ENCODE measurements at regions not wholly inside any gene's neighbourhood (a gene's known extent, or its start where the extent isn't known, plus 50 kb on each side); places are given as distances from the start of the nearest gene placed in this dataset.
"Not testable (repeated sequence)": the region's sequence is repeated elsewhere in the genome, so short reads cannot be mapped to it uniquely, and the experiment has no call there.

DNA sequence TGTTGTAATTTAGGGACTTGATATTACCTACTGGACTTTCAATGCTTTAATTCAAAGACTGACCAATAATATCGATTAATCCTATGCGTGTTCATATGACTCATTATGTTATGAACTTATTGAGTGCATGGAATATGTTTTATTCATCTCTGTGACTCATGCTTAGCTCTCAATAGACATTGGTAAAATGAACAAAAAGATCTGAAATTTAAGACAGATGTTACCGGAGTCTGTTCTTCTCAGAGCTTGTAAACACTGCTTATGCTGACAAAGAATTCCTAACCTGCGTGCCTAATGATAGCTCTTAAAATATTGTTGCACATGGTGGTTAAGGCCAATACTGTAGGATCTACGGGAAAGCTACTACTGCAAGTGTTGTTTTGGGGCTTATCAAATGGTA is 131.5 kb upstream of the ACBD5 start:
- DNase-seq (ENCODE audit: low spot score), result no peak
- no peak overlapping the region for H3K4me3 ChIP-seq
- H3K27me3 ChIP-seq, result no peaks in the 10 kb centered on the region
- H3K4me1 ChIP-seq, result no peaks in the 10 kb centered on the region
- no peaks in the 10 kb centered on the region for H3K9me3 ChIP-seq
- TF ChIP-seq, protein P1, sequence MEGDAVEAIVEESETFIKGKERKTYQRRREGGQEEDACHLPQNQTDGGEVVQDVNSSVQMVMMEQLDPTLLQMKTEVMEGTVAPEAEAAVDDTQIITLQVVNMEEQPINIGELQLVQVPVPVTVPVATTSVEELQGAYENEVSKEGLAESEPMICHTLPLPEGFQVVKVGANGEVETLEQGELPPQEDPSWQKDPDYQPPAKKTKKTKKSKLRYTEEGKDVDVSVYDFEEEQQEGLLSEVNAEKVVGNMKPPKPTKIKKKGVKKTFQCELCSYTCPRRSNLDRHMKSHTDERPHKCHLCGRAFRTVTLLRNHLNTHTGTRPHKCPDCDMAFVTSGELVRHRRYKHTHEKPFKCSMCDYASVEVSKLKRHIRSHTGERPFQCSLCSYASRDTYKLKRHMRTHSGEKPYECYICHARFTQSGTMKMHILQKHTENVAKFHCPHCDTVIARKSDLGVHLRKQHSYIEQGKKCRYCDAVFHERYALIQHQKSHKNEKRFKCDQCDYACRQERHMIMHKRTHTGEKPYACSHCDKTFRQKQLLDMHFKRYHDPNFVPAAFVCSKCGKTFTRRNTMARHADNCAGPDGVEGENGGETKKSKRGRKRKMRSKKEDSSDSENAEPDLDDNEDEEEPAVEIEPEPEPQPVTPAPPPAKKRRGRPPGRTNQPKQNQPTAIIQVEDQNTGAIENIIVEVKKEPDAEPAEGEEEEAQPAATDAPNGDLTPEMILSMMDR (IDR thresholded peaks at IDR 0.05), result no peak
- H3K36me3 ChIP-seq, result no peaks in the 10 kb centered on the region
- no peak overlapping the region for H3K27ac ChIP-seq

DNA sequence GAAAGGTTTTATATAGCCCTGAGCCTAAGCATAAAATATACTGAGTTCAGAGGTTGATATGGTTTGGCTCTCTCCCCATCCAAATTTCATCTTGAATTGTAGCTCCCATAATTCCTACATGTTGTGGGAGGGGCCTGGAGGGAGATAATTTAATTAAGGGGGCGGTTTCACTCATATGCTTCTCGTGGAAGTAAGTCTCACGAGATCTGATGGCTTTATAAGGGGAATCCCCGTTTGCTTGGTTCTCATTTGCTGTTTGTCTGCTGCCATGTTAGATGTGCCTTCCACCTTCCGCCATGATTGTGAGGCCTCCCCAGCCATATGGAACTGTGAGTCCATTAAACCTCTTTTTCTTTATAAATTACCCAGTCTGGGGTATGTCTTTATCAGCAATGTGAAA is 130.8 kb upstream of the ACBD5 start:
- H3K4me3 ChIP-seq; H3K36me3 ChIP-seq; DNase-seq (ENCODE audit: low spot score); H3K27me3 ChIP-seq; H3K9me3 ChIP-seq; H3K4me1 ChIP-seq; H3K27ac ChIP-seq: not testable (repeated sequence)

DNA sequence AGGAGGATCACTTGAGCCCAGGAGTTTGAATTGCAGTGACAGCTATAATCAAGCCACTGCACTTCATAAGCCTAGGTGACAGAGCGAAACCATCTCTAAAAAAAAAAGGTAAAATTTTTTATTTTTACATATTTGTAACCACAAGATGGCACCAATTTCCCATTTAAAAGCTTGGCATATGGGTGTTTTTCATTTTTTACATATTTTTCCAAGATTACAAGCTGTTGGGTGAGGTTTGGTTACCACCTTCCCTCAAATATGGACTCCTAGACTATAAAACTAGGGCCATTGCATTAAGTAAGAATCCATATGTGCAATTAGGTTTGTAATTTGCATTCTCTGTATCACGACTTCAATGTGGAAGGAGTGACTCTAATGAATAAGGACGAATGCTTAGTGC is 129.3 kb upstream of the ACBD5 start:
- Histone ChIP-seq H3K36me3 (no peaks in the 10 kb centered on the region), H3K4me1 (no peaks in the 10 kb centered on the region), H3K9me3 (no peaks in the 10 kb centered on the region), H3K27me3 (no peaks in the 10 kb centered on the region), H3K27ac (no peak overlapping the region), H3K4me3 (no peak overlapping the region)
- DNase-seq (ENCODE audit: low spot score), result no peak
- TF ChIP-seq, protein P1 (IDR thresholded peaks at IDR 0.05), result peak in 1 of 2 donors; percentile 14

DNA sequence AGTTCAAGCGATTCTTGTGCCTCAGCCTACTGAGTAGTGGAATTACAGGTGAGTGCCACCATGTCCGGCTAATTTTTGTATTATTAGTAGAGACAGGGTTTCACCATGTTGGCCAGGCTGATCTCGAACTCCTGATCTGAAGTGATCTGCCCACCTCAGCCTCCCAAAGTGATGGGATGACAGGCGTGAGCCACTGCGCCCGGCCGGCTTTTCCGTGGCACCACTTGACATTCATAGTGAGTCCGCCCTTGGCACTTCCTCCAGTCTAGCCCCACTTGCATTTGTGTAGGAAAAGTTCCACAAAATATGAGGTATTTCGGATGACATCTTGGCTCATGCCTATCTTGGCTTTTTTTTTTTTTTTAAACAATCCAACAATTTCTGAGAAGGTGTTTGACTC is 128.1 kb upstream of the ACBD5 start:
- H3K4me1 ChIP-seq, result no peaks in the 10 kb centered on the region
- no peak overlapping the region for H3K27ac ChIP-seq
- DNase-seq (ENCODE audit: low spot score), result no peak
- H3K9me3 ChIP-seq, result no peaks in the 10 kb centered on the region
- TF ChIP-seq, protein P1 (IDR thresholded peaks at IDR 0.05), result no peak
- no peak overlapping the region for H3K4me3 ChIP-seq
- no peaks in the 10 kb centered on the region for H3K27me3 ChIP-seq
- H3K36me3 ChIP-seq, result no peaks in the 10 kb centered on the region

DNA sequence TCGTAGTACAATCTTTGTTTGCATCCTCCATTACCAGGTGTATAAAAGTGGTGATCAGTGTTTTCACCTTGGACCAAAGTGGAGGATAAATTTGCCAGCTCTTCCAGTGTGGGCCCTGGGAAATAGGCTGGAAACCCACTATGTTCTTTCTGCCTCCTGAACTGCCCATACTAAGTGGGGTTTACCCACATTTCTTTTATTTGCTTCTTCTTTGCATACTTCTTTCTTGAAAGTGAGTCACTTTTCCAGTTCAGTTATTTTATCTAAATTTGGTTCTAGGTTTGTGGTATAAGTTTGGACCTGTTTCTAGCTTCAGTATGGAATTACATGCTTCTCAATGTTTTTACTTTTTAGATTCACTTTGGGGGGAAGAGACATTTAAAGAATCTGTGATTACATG is 126.2 kb upstream of the ACBD5 start:
- TF ChIP-seq, protein P1 (IDR thresholded peaks at IDR 0.05), result no peak
- no peaks in the 10 kb centered on the region for H3K27me3 ChIP-seq
- no peaks in the 10 kb centered on the region for H3K4me1 ChIP-seq
- no peaks in the 10 kb centered on the region for H3K9me3 ChIP-seq
- H3K4me3 ChIP-seq, result no peak overlapping the region
- no peaks in the 10 kb centered on the region for H3K36me3 ChIP-seq
- no peak overlapping the region for H3K27ac ChIP-seq
- DNase-seq (ENCODE audit: low spot score), result no peak

DNA sequence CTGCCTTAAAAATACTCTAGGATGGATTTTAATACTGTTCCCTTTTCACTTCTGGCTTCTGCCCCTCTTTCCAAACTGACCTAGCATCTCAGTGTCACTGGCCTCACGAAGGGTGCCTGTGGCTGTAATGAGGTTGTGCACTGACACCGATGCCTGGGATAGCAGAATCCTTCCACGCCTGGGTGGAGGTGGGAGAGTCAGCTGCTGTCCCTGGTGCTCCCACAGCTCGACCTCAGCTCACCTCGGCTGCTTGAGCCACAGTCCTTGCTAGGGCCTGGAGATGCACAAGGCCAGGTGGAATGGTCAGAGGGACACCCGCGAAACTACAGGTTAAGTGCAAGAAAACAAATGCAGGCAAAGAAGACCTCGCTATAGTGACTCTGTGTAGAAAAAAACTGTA is 123.4 kb upstream of the ACBD5 start:
- H3K27me3 ChIP-seq, result no peaks in the 10 kb centered on the region

More for the DNA sequence above, 123.4 kb upstream of the ACBD5 start:
- Histone ChIP-seq H3K4me3 (no peak overlapping the region), H3K36me3 (no peaks in the 10 kb centered on the region), H3K9me3 (no peaks in the 10 kb centered on the region), H3K4me1 (no peaks in the 10 kb centered on the region), H3K27ac (no peak overlapping the region)
- DNase-seq (ENCODE audit: low spot score), result no peak
- TF ChIP-seq, protein P1 (IDR thresholded peaks at IDR 0.05), result no peak

Data from right atrium auricular region (tissue), 2 donors.